ENCODE measurements at regions not wholly inside any gene's neighbourhood (a gene's known extent, or its start where the extent isn't known, plus 50 kb on each side); places are given as distances from the start of the nearest gene placed in this dataset.
"Not testable (repeated sequence)": the region's sequence is repeated elsewhere in the genome, so short reads cannot be mapped to it uniquely, and the experiment has no call there.

DNA sequence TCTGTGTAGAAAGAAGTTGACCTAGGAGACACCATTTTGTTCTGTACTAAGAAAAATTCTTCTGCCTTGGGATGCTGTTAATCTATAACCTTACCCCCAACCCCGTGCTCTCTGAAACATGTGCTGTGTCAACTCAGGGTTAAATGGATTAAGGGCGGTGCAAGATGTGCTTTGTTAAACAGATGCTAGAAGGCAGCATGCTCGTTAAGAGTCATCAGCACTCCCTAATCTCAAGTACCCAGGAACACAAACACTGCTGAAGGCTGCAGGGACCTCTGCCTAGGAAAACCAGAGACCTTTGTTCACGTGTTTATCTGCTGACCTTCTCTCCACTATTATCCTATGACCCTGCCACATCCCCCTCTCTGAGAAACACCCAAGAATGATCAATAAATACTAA, 127.9 kb upstream of the MED14 start:
- DNase-seq; H3K9ac ChIP-seq (ENCODE audit: insufficient read depth in 1 of 2, low read length in 2 of 2); ATAC-seq (ENCODE audit: insufficient read depth, low FRiP score); H3K4me1 ChIP-seq (ENCODE audit: control insufficient read depth in 5 of 5, insufficient read depth in 5 of 5, low read length in 5 of 5); H3K36me3 ChIP-seq (ENCODE audit: control insufficient read depth in 4 of 4, insufficient read depth in 4 of 4, low read length in 4 of 4); H3K27ac ChIP-seq (ENCODE audit: low read depth in 1 of 2, low read length in 1 of 2); H3K27me3 ChIP-seq (ENCODE audit: control insufficient read depth in 3 of 3, insufficient read depth in 3 of 3, low read length in 2 of 3); H3K4me3 ChIP-seq: not testable (repeated sequence)
- WGBS, 2 donors: 63 to 85% methylated on average over 4 of the region's 4 CpGs
- peaks cover 0 to 12% (median 2%) of the 10 kb centered on the region in 4 donors for H3K9me3 ChIP-seq (ENCODE audit: control insufficient read depth in 4 of 4, insufficient read depth in 3 of 4, low read length in 3 of 4)

- peaks cover 0 to 9% (median 0%) of the 10 kb centered on the region in 5 donors for H3K4me1 ChIP-seq (ENCODE audit: control insufficient read depth in 5 of 5, insufficient read depth in 5 of 5, low read length in 5 of 5)
- no peak overlapping the region for H3K9ac ChIP-seq (ENCODE audit: insufficient read depth in 1 of 2, low read length in 2 of 2)
- TF ChIP-seq, protein P1, sequence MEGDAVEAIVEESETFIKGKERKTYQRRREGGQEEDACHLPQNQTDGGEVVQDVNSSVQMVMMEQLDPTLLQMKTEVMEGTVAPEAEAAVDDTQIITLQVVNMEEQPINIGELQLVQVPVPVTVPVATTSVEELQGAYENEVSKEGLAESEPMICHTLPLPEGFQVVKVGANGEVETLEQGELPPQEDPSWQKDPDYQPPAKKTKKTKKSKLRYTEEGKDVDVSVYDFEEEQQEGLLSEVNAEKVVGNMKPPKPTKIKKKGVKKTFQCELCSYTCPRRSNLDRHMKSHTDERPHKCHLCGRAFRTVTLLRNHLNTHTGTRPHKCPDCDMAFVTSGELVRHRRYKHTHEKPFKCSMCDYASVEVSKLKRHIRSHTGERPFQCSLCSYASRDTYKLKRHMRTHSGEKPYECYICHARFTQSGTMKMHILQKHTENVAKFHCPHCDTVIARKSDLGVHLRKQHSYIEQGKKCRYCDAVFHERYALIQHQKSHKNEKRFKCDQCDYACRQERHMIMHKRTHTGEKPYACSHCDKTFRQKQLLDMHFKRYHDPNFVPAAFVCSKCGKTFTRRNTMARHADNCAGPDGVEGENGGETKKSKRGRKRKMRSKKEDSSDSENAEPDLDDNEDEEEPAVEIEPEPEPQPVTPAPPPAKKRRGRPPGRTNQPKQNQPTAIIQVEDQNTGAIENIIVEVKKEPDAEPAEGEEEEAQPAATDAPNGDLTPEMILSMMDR (IDR thresholded peaks at IDR 0.05; ENCODE audit: control extremely low read depth, extremely low read depth): no peak
- DNase-seq: no peak
- no peaks in the 10 kb centered on the region for H3K36me3 ChIP-seq (ENCODE audit: control insufficient read depth in 4 of 4, insufficient read depth in 4 of 4, low read length in 4 of 4)
- no peak for ATAC-seq (ENCODE audit: insufficient read depth, low FRiP score)
- H3K27me3 ChIP-seq (ENCODE audit: control insufficient read depth in 3 of 3, insufficient read depth in 3 of 3, low read length in 2 of 3): peaks cover 0 to 6% (median 0%) of the 10 kb centered on the region in 3 donors
- 85 to 96% methylated on average over 1 of the region's 1 CpG for WGBS, 2 donors
- H3K27ac ChIP-seq (ENCODE audit: low read depth in 1 of 2, low read length in 1 of 2): no peak overlapping the region
- H3K4me3 ChIP-seq: no peak overlapping the region
- H3K9me3 ChIP-seq (ENCODE audit: control insufficient read depth in 4 of 4, insufficient read depth in 3 of 4, low read length in 3 of 4): peaks cover 0 to 12% (median 2%) of the 10 kb centered on the region in 4 donors
Observed at GRCh38 chrX:40863671-40864070, 128.3 kb upstream of the MED14 start.

- Histone ChIP-seq H3K27me3 (ENCODE audit: control insufficient read depth in 3 of 3, insufficient read depth in 3 of 3, low read length in 2 of 3) (peaks cover 0 to 6% (median 0%) of the 10 kb centered on the region in 3 donors), H3K9me3 (ENCODE audit: control insufficient read depth in 4 of 4, insufficient read depth in 3 of 4, low read length in 3 of 4) (peaks cover 0 to 12% (median 2%) of the 10 kb centered on the region in 4 donors), H3K36me3 (ENCODE audit: control insufficient read depth in 4 of 4, insufficient read depth in 4 of 4, low read length in 4 of 4) (no peaks in the 10 kb centered on the region), H3K4me3 (no peak overlapping the region), H3K27ac (ENCODE audit: low read depth in 1 of 2, low read length in 1 of 2) (no peak overlapping the region), H3K4me1 (ENCODE audit: control insufficient read depth in 5 of 5, insufficient read depth in 5 of 5, low read length in 5 of 5) (peaks cover 0 to 9% (median 0%) of the 10 kb centered on the region in 5 donors), H3K9ac (ENCODE audit: insufficient read depth in 1 of 2, low read length in 2 of 2) (no peak overlapping the region)
- WGBS, 2 donors: 74 to 88% methylated on average over 1 of the region's 1 CpG
- TF ChIP-seq, protein P1 (IDR thresholded peaks at IDR 0.05; ENCODE audit: control extremely low read depth, extremely low read depth): no peak
- no peak for ATAC-seq (ENCODE audit: insufficient read depth, low FRiP score)
- no peak for DNase-seq
Observed at GRCh38 chrX:40864972-40865371, 129.6 kb upstream of the MED14 start.

DNA sequence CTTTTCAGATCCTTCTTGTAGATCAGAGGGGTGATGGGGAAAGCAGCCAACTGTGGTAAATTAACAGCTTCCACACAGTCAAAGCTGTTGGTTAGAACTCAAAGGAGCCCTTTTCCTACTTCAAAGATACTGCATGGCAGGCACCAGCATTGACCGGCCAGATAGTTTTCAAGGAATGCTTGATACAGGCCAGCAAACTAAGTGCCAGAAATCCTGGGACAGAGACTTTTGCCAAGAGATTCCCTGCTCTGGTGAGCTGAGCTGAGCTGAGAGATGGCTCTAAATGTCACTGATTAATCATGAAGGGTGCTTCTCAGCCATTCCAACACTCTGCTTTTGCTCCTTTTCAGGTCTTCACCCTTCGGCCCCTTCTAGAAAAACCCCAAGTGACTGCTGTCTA, 131.6 kb upstream of the MED14 start:
- Histone ChIP-seq H3K27ac (ENCODE audit: low read depth in 1 of 2, low read length in 1 of 2) (peak overlapping the region in 1 of 2 donors; percentile 60), H3K4me1 (ENCODE audit: control insufficient read depth in 5 of 5, insufficient read depth in 5 of 5, low read length in 5 of 5) (peaks cover 0 to 9% (median 0%) of the 10 kb centered on the region in 5 donors), H3K9ac (ENCODE audit: insufficient read depth in 1 of 2, low read length in 2 of 2) (no peak overlapping the region), H3K9me3 (ENCODE audit: control insufficient read depth in 4 of 4, insufficient read depth in 3 of 4, low read length in 3 of 4) (peaks cover 0 to 7% (median 0%) of the 10 kb centered on the region in 4 donors), H3K4me3 (no peak overlapping the region), H3K27me3 (ENCODE audit: control insufficient read depth in 3 of 3, insufficient read depth in 3 of 3, low read length in 2 of 3) (peaks cover 0 to 6% (median 0%) of the 10 kb centered on the region in 3 donors), H3K36me3 (ENCODE audit: control insufficient read depth in 4 of 4, insufficient read depth in 4 of 4, low read length in 4 of 4) (no peaks in the 10 kb centered on the region)
- DNase-seq (peak; percentile 40 to 68 (median 43)), ATAC-seq (ENCODE audit: insufficient read depth, low FRiP score) (peak; percentile 34)
- TF ChIP-seq, protein P1 (IDR thresholded peaks at IDR 0.05; ENCODE audit: control extremely low read depth, extremely low read depth): no peak
- 69 to 78% methylated on average over 2 of the region's 2 CpGs for WGBS, 2 donors

All from lung (tissue), 11 donors.